HG03439 (cell line): ENCODE measurements at regions not wholly inside any gene's neighbourhood (a gene's known extent, or its start where the extent isn't known, plus 50 kb on each side); places are given as distances from the start of the nearest gene placed in this dataset.

Experiments used
- ATAC-seq: cut with Tn5 transposase; IDR thresholded peaks from one replicate; pipeline ENCODE4 v1.9.1; 2021; ENCODE audit warnings: mild to moderate bottlenecking, moderate library complexity; ENCODE audit not compliant: unreplicated experiment

GRCh38 chr20:48313324-48313723 is 514.5 kb downstream of the PREX1 start:
- ATAC-seq: no peak

- ATAC-seq: no peak
These were observed 515.8 kb downstream of the PREX1 start for GRCh38 chr20:48311956-48312355.

DNA sequence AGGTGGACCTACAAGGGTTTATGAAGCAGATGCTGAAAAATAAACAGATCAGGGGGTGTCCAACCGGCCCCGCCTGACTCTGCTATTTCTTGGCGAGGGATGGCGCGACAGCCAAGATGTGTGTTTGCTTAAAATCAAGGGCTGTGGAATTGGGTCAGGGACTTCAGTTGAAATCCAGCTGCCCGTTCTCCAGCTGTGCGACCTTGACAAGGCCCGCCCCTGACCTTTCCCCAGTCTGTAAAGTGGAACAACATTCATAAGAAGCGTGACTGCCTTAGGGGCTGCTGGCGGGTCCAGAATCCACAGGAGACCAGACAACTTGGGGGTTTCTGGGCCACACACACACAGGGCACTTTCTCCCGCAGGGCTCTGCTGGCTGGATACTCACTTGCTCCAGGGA is 517.5 kb downstream of the PREX1 start:
- no peak for ATAC-seq

- no peak for ATAC-seq
These were observed 518.5 kb downstream of the PREX1 start for GRCh38 chr20:48309293-48309692.

- no peak for ATAC-seq
These were observed 518.9 kb downstream of the PREX1 start for GRCh38 chr20:48308882-48309281.

GRCh38 chr20:48308232-48308781 is 519.5 kb downstream of the PREX1 start:
- ATAC-seq: no peak

- no peak for ATAC-seq
These were observed 520.5 kb downstream of the PREX1 start for GRCh38 chr20:48307277-48307676.

GRCh38 chr20:48302844-48303542 is 517.7 kb upstream of the SULF2 start:
- no peak for ATAC-seq

- no peak for ATAC-seq
These were observed 516.9 kb upstream of the SULF2 start for GRCh38 chr20:48302149-48302548.

DNA sequence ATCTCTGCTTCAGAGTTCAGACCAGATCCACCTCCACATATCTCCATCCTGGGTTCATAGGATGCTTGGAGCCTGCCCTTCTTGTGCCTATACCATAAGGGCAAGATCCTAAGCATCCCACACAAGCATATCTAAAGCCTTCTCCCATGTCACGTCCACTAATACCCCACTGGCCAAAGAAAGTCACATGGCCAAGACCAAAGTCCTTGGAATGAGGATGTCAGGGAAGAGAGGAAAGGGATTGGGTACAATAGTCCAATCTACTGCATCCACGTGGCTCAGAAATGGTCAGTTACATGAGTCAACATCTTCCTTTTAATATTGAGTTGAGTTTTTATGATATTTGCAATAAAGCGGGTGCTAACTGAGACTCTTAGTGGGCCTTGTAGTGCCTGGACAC is 515.9 kb upstream of the SULF2 start:
- ATAC-seq: no peak

DNA sequence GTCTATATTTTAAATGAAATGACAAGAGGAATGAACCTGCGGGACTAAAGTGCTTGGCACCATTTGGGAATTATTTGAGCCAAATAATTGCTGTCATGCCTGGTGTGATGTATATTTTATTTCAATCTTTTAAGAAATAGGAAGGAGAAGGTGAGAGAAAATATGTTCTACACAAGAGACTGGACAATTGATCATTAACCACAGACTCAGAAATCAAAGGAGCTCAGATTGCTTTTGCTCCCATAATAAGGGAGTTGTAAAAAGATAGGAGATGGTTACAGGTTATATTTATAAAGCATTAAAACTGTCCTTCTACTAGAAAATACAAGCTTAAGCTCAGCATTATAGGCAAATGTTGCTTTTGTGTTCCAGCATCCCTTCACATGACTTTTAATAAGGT is 515.2 kb upstream of the SULF2 start:
- no peak for ATAC-seq

DNA sequence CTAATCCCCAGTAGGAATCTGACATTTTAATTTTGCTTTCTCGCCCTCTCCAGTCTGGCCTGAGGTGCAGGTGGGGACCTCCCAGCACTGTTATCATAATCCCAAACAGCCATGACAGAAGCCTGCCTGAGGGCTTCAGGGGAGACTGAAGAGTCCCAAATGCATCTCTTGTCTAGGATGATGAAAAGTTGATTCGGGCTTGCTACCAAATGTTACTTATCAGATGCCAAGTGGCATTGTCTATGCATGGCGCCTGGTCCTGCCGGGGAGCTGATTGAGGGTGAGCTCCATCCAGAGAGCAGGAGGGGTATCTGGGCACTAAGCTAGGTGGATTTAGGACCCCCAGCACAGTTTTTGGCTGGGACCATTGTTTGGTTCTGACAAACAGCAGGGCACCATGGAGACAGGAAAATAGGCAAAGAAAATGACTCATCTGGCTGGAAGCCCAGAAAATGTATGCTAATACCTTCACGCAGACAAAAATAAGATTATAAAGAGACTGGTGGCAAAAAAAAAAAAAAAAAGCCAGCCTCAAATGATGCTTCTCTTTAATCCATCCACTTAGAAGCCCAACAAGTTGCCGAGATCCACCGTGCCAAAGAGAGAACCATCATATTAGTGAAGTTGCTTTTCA is 513.7 kb upstream of the SULF2 start:
- no peak for ATAC-seq

DNA sequence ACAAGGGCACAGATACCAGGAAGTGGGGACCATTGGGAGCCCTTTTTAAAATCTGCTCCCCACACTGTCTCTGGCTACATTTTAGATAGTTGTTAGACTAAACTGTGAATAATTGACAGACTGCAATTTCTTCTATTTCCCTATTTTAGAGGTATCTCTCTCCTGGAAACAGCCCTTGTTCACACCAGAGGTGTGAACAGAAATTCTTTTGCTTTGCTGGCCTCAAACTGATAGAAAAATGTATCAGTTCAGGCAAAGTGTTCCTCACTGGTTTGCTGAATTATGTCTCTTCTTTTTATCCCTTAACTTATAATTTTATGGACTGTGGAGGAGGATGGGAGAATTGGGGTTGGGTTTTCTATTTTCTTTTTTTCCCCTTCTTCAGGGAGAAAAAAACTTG is 513.2 kb upstream of the SULF2 start:
- no peak for ATAC-seq

DNA sequence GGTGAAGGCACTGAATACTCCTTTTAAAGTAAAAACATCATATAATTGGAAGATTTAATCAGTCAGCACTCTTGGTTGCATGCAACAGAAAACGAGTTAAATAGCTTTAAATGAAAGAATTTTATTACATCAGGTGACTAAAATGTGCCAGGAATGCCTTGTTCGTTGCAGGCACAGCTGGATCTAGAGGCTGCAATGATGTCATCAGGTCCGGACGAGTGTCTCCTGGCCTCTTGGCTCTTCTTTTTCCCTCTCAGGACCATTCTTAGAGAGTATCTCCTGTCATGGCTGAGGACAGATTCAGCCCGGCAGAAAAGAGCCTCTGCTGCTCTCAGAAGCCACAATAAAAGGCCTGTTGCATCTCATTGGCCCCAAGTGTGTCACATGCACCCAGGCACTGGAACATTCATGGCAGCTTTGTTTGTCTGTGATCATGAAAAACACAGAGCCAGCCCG is 510.7 kb upstream of the SULF2 start:
- no peak for ATAC-seq

- no peak for ATAC-seq
These were observed 510.2 kb upstream of the SULF2 start for GRCh38 chr20:48295445-48295903.

DNA sequence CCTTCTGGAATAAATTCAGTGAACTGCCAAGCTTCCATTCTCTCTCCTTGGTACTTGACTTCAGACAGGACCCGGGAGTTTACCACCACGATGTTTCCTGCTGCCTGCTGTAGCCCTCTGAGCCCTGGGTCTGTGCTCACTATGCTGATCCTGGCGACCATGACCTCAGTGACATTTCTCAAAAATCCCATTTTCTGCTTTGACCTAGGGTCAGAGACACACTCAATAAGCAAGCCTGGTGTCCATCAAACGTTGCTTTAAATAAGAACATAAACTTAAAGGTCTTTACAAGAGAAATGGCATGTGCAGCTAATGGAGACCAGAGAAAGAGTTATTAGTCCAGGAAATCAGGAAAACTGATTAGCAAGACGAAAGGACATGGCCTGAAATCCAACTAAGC is 509.7 kb upstream of the SULF2 start:
- ATAC-seq: no peak

GRCh38 chr20:48294196-48294595 is 508.9 kb upstream of the SULF2 start:
- ATAC-seq: no peak

DNA sequence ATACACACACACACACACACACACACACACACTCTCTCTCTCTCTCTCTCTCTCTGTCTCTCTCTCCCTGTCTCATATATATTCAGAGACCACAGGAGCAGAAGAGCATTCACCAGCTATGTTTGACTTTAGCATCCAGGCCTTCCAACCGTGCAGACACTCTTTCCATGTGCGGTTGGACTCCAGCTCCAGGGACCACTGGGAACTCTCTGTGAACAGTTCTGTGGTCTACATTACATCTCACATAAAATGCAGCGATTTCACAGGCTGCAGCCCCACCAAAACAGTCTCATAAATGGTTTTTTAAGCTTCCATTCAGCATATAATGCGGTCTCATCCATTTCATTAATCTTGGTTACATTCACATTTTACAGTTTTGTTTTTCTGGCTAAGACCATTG is 508.4 kb upstream of the SULF2 start:
- no peak for ATAC-seq

- ATAC-seq: no peak
These were observed 507.5 kb upstream of the SULF2 start for GRCh38 chr20:48292806-48293205.

GRCh38 chr20:48291896-48292295 is 506.6 kb upstream of the SULF2 start:
- ATAC-seq: no peak

- ATAC-seq: no peak
These were observed 503.7 kb upstream of the SULF2 start for GRCh38 chr20:48288930-48289507.
